ENCODE measurements at regions not wholly inside any gene's neighbourhood (a gene's known extent, or its start where the extent isn't known, plus 50 kb on each side); places are given as distances from the start of the nearest gene placed in this dataset.

DNA sequence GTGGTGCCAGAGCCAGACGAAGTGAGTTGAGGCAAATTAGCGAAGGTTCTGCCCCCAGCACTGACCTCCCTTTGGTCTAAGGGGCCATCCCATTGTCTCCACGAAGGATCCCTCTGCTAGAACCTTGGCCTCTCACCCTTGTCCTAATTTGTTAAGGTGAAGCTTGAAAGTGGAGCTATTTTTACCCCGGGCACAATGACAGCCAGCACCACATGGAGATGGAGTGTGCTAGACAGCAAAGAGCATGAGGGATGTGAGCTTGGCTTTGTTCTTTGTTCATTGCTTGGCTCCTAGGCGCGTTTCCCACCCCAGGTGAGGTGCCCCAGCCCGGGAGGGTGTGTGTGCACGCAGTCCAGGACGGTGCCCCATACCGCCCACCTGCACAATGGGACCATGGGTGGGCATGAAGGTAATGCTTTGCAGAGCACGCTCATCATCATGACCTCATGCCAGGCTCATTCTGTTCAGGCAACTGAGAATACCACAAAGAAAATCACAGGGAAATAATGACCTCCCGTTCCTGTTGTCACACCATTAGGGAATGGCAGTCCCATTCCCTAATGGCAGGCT is 361.0 kb upstream of the FZD8 start:
- TF ChIP-seq, protein P1, sequence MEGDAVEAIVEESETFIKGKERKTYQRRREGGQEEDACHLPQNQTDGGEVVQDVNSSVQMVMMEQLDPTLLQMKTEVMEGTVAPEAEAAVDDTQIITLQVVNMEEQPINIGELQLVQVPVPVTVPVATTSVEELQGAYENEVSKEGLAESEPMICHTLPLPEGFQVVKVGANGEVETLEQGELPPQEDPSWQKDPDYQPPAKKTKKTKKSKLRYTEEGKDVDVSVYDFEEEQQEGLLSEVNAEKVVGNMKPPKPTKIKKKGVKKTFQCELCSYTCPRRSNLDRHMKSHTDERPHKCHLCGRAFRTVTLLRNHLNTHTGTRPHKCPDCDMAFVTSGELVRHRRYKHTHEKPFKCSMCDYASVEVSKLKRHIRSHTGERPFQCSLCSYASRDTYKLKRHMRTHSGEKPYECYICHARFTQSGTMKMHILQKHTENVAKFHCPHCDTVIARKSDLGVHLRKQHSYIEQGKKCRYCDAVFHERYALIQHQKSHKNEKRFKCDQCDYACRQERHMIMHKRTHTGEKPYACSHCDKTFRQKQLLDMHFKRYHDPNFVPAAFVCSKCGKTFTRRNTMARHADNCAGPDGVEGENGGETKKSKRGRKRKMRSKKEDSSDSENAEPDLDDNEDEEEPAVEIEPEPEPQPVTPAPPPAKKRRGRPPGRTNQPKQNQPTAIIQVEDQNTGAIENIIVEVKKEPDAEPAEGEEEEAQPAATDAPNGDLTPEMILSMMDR (conservative IDR thresholded peaks at IDR 0.05; ENCODE audit: low read length) = no peak
- TF ChIP-seq EZH2phosphoT487 (IDR thresholded peaks at IDR 0.05; ENCODE audit: borderline replicate concordance) = no peak

Measured in Loucy (cell line).